ENCODE measurements at regions not wholly inside any gene's neighbourhood (a gene's known extent, or its start where the extent isn't known, plus 50 kb on each side); places are given as distances from the start of the nearest gene placed in this dataset.
A peak's percentile ranks its signal among the peaks of the same experiment; 100 is the strongest.

DNA sequence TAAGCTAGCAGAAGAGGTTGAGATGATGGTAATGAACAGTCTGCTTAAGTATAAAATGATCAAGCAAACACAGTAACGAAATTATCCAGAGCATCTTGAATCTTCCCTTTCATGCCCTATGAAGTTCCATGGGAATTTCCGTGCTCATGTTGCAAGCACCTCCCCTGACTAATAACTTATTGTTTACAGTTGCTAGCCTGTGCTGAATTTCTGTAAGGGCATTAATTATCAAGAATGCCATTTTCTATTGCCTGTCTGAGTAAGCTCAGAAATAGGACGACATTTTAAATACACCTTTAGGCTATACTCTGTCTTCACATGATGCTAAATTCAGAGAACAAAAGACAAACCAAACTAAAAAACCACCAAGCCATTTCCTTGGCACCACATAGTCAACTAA is 257.5 kb upstream of the LRTM1 start:
- TF ChIP-seq EZH2 (IDR thresholded peaks at IDR 0.05; ENCODE audit: borderline replicate concordance, low read depth, low read length, severe bottlenecking), result no peak
- TF ChIP-seq, protein P1, sequence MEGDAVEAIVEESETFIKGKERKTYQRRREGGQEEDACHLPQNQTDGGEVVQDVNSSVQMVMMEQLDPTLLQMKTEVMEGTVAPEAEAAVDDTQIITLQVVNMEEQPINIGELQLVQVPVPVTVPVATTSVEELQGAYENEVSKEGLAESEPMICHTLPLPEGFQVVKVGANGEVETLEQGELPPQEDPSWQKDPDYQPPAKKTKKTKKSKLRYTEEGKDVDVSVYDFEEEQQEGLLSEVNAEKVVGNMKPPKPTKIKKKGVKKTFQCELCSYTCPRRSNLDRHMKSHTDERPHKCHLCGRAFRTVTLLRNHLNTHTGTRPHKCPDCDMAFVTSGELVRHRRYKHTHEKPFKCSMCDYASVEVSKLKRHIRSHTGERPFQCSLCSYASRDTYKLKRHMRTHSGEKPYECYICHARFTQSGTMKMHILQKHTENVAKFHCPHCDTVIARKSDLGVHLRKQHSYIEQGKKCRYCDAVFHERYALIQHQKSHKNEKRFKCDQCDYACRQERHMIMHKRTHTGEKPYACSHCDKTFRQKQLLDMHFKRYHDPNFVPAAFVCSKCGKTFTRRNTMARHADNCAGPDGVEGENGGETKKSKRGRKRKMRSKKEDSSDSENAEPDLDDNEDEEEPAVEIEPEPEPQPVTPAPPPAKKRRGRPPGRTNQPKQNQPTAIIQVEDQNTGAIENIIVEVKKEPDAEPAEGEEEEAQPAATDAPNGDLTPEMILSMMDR (IDR thresholded peaks at IDR 0.05; ENCODE audit: borderline replicate concordance, extremely low read depth, low read length, poor library complexity, severe bottlenecking), result no peak
- H3K27ac ChIP-seq (ENCODE audit: low read length), result no peak overlapping the region
- ATAC-seq (ENCODE audit: insufficient read depth, low read depth) (no peak), DNase-seq (no peak)
- H4K20me1 ChIP-seq (ENCODE audit: insufficient read depth, low read length), result no peaks in the 10 kb centered on the region
- H3K79me2 ChIP-seq (ENCODE audit: insufficient read depth, low read length), result no peaks in the 10 kb centered on the region
- no peak overlapping the region for H3K4me3 ChIP-seq (ENCODE audit: low read depth in 1 of 2, low read length in 2 of 2)
- H2AFZ ChIP-seq (ENCODE audit: low read depth, low read length), result no peak overlapping the region
- H3K9ac ChIP-seq (ENCODE audit: low read depth, low read length), result no peak overlapping the region
- H3K27me3 ChIP-seq (ENCODE audit: insufficient read depth, low read length, poor library complexity), result no peaks in the 10 kb centered on the region
- no peaks in the 10 kb centered on the region for H3K36me3 ChIP-seq (ENCODE audit: insufficient read depth, low read length)
- H3K4me1 ChIP-seq (ENCODE audit: insufficient read depth, low read length), result no peaks in the 10 kb centered on the region
- no peaks in the 10 kb centered on the region for H3K9me3 ChIP-seq (ENCODE audit: insufficient read depth, low read length, severe bottlenecking)
- no peak overlapping the region for H3K4me2 ChIP-seq (ENCODE audit: insufficient read depth, low read length)

DNA sequence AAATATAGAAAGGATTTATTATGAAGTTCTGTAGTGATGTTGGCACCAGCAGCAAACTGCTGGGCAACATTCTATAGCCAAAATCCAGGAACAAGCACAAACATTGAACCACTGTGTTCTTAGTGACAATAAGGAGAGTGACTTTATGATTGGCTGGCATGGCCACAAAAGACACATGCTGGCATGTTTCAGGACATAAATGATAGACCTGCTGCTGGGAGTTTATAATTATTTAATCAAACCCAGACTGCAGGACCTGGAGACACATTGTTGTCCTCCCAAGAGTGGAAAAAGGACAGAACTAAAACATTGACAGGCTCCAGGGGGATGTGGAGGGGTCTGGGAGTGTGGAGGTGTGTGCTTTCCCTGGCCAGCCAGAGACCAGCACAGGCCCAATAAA is 255.3 kb upstream of the LRTM1 start:
- H3K79me2 ChIP-seq (ENCODE audit: insufficient read depth, low read length), result no peaks in the 10 kb centered on the region
- H3K4me2 ChIP-seq (ENCODE audit: insufficient read depth, low read length), result no peak overlapping the region
- H3K9me3 ChIP-seq (ENCODE audit: insufficient read depth, low read length, severe bottlenecking), result no peaks in the 10 kb centered on the region
- no peak for TF ChIP-seq EZH2 (IDR thresholded peaks at IDR 0.05; ENCODE audit: borderline replicate concordance, low read depth, low read length, severe bottlenecking)
- TF ChIP-seq, protein P1 (IDR thresholded peaks at IDR 0.05; ENCODE audit: borderline replicate concordance, extremely low read depth, low read length, poor library complexity, severe bottlenecking), result no peak
- DNase-seq (no peak), ATAC-seq (ENCODE audit: insufficient read depth, low read depth) (no peak)
- H3K27ac ChIP-seq (ENCODE audit: low read length), result no peak overlapping the region
- H3K4me1 ChIP-seq (ENCODE audit: insufficient read depth, low read length), result no peaks in the 10 kb centered on the region
- no peak overlapping the region for H3K4me3 ChIP-seq (ENCODE audit: low read depth in 1 of 2, low read length in 2 of 2)
- no peaks in the 10 kb centered on the region for H4K20me1 ChIP-seq (ENCODE audit: insufficient read depth, low read length)
- no peaks in the 10 kb centered on the region for H3K36me3 ChIP-seq (ENCODE audit: insufficient read depth, low read length)
- no peak overlapping the region for H3K9ac ChIP-seq (ENCODE audit: low read depth, low read length)
- H2AFZ ChIP-seq (ENCODE audit: low read depth, low read length), result no peak overlapping the region
- H3K27me3 ChIP-seq (ENCODE audit: insufficient read depth, low read length, poor library complexity), result no peaks in the 10 kb centered on the region

DNA sequence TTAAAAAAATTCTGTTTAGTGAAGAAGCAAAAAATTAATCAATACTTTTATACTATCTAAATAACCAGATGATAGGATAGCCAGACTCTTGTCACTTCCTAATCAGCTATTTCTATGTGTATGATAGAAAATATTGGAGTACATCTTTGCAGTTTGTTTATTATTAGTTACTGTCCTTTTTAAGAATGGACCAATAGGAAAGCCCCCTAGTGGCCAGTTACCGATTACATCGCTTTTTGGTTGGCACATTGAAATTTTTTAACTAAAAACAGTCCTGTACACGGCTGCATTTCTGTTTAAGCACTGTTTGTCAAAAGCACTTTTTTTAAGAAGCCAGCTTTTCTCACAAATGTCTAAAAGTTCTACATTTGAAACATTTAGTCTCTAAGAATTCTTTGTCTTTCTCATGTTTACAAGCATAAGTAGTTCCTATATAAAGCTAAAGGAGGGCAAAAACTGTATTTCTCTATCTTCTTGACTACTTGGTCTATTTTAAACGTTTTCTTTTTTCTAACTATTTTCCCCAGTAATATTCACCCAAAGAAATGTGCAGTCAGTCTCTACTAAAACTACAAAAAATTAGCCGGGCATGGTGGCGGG is 253.2 kb upstream of the LRTM1 start:
- H3K9ac ChIP-seq (ENCODE audit: low read depth, low read length), result no peak overlapping the region
- no peak overlapping the region for H2AFZ ChIP-seq (ENCODE audit: low read depth, low read length)
- DNase-seq (peak; percentile 19), ATAC-seq (ENCODE audit: insufficient read depth, low read depth) (no peak)
- H3K4me1 ChIP-seq (ENCODE audit: insufficient read depth, low read length), result no peaks in the 10 kb centered on the region
- no peaks in the 10 kb centered on the region for H4K20me1 ChIP-seq (ENCODE audit: insufficient read depth, low read length)
- H3K9me3 ChIP-seq (ENCODE audit: insufficient read depth, low read length, severe bottlenecking), result no peaks in the 10 kb centered on the region
- H3K4me3 ChIP-seq (ENCODE audit: low read depth in 1 of 2, low read length in 2 of 2), result no peak overlapping the region
- no peaks in the 10 kb centered on the region for H3K79me2 ChIP-seq (ENCODE audit: insufficient read depth, low read length)
- no peaks in the 10 kb centered on the region for H3K36me3 ChIP-seq (ENCODE audit: insufficient read depth, low read length)
- H3K27me3 ChIP-seq (ENCODE audit: insufficient read depth, low read length, poor library complexity), result no peaks in the 10 kb centered on the region
- H3K27ac ChIP-seq (ENCODE audit: low read length), result no peak overlapping the region
- no peak overlapping the region for H3K4me2 ChIP-seq (ENCODE audit: insufficient read depth, low read length)
- TF ChIP-seq EZH2 (IDR thresholded peaks at IDR 0.05; ENCODE audit: borderline replicate concordance, low read depth, low read length, severe bottlenecking), result no peak
- TF ChIP-seq, protein P1 (IDR thresholded peaks at IDR 0.05; ENCODE audit: borderline replicate concordance, extremely low read depth, low read length, poor library complexity, severe bottlenecking), result peak; percentile 70

Measured in DND-41 (cell line).